ENCODE measurements at regions not wholly inside any gene's neighbourhood (a gene's known extent, or its start where the extent isn't known, plus 50 kb on each side); places are given as distances from the start of the nearest gene placed in this dataset.
"Not testable (repeated sequence)": the region's sequence is repeated elsewhere in the genome, so short reads cannot be mapped to it uniquely, and the experiment has no call there.

DNA sequence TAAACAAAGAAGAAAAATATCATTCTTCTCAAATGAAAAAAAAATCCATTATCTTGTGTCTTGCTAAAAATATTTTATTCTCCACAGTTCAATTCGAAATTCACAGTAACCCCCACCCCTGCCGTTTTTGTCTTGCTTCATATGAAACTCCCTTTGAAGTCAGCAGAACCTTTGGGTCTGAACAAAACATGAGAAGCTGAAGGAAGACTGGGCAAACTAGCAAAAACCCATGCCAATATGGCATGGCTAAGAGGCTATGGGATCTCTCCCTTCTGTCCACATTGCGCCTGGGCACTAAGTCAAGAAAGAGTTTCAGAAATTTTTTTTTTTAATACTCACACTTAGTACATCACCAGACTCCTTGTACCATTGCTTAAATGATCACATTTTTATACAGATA is 136.0 kb upstream of the SMIM31 start:
- DNase-seq = no peak

DNA sequence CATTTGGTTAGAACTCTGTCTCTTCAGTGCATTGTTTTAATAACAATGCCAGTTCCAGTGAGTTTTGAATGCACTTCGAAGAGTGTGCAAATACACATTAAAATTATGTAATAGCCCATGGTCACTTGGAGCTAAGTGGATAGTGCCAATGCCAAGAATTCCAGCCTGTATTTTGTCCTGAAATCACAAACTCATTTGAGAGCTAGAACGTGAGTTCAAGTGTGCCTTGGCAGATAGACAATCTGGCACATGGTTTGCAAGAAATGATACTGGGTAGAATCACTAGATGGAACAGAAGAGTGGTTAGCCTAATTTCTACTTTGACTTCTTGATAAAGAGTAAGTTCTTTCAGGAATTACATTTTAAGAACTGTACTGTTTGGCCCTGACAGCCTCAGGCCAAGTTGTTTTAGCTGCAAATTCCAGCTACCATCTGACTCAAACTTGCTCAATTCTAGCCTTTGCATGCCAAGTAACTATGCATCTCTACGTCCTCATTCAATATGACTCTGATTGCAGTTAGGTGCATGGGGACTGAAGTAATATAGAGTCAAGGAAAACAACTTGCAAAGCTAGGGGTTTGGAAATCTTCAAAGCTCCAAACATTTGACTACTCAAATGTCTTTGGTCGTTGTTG is 131.9 kb upstream of the SMIM31 start:
- no peak for DNase-seq

DNA sequence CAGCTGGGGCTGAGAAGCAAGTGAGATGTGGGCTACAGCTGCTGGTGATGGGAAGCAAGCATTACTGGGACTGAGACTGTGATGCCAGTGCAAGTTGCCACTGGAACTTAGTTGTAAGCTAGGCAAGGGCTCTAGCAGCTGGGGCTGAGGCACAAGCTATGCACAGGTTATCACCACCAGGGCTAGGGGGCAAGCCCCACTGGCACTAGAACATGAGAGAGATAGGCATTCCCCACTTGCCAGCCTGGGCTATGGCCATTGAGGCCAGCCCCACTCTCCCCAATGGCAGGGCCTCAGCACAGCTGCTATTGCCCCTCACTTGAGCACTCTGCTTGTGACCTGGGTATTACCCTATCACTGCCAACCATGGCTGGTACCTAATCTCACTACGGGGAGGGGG is 130.8 kb upstream of the SMIM31 start:
- no peak for DNase-seq

DNA sequence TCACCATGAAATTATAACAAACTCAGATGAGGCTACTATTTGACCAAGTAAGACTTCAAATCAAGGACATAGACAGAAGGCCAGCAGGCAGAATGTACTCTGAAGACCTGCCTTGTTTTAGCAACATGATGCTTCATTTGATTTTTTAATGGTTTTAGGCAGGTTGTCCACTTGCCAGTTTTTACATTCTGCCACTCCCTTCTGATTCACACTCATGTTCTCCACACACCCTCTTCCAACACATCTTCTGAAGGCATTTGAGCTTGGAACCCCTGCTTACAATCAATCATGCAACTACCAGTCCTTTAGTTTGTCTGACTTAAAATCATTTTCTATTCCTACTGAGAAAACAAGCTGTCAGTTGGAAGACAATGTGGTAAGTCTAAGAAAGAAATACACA is 114.9 kb upstream of the SMIM31 start:
- DNase-seq = no peak

DNA sequence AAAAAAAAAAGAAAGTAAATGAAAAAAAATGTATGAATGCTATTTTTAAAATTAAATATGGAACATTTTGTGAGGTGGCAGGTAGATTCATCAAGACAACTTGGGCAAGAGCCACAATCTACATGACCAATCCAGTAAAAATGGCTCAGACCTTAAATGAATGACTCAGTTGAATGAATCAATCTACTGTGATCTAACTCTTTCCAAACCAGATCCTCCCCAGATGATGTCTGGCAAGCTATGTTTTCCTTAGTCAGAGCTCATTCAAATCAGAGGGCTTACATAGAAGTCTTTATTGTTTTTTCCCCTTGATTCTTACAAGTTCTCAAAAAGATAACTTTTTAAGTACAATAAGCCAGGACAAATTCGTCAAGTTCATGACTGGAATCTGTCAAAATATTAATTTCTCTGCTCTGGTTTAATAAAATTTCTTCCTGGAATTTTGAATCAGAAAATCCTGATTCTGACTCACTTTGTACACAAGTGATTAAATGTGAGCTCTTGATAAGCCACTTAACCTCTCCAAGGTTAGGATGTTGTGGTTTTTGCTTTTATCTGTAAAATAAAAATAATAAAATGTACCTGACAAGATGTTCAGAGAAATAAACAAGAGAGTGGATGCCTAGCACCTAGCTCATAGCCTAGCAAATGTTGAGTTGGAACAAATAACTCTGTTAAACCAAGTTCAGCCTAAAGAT is 105.6 kb upstream of the SMIM31 start:
- DNase-seq = no peak

DNA sequence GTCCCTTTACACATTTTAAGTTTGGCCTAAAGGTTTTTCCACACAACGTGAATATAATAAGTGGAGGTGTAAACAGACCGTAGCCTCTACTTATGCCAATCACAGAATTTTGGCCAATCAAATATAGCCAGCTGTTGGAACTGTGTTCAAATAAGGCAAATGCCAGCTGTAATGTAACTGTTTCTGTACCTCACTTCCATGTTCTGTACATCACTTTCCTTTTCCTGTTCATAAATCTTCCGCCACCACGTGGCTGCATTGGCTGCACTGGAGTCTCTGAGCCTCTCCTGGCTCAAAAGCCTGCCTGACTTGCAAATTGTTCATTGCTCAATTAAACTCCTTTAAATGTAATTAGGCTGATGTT is 105.1 kb upstream of the SMIM31 start:
- DNase-seq = no peak

DNA sequence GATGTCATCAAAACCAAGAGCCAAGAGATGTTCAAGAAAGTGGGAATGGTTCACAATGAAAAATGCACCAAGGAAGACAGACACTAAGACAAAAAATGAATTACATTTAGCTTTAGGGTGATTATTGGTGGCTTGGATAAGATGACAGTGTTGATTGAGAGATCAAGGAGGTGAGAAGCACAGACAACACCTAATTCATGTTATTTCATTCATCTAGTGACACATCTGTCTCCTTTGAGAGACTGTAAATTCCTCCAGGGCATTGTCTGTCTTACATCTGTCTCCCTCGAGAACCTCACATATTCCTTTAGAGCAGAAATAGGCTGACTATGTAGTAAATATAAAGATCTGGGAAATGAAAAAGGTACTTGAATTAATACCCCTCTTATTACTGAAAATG is 94.2 kb upstream of the SMIM31 start:
- no peak for DNase-seq

DNA sequence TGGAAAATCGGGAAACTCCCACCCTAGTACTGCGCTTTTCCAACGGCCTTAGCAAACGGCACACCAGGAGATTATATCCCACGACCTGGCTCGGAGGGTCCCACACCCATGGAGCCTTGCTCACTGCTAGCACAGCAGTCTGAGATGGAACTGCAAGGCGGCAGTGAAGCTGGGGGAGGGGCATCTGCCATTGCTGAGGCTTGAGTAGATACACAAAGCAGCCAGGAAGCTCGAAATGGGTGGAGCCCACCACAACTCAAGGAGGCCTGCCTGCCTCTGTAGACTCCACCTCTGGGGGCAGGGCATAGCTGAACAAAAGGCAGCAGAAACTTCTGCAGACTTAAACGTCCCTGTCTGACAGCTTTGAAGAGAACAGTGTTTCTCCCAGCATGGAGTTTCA is 77.8 kb upstream of the SMIM31 start:
- DNase-seq = not testable (repeated sequence)

DNA sequence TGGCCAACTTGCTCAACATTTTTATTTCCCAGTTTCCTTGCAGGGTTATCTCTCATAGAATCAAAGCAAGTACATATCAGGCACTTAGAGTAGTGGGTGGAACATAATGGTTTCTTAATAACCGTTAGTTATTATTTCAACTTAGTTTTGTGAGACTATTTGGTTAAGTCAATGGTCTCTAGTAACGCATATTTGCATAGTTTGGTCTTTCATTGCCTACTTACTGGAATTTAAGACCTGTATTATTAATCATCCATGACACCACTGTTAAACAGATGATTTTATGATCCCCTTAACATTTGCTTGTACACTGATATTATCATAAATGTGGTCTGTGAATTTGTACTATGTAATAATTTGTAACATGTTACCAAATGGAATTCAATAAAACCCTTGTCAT is 70.9 kb upstream of the SMIM31 start:
- DNase-seq = no peak

DNA sequence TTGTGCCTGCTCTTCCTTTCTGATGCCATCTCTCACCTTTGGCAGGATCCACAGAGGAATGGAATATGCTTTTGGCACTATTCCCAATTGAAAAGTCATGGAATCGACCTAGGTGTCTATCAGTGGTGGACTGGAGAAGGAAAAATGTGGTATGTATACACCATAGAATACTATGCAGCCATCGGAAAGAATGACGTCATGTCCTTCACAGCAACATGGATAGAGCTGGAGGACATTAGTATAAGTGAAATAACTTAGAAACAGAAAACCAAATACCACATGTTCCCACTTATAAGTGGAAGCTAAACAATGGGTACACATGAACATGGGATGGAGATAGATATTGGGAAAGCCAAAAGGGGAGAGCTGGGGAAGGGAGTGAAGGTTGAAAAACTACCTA is 58.3 kb upstream of the SMIM31 start:
- DNase-seq = no peak

DNA sequence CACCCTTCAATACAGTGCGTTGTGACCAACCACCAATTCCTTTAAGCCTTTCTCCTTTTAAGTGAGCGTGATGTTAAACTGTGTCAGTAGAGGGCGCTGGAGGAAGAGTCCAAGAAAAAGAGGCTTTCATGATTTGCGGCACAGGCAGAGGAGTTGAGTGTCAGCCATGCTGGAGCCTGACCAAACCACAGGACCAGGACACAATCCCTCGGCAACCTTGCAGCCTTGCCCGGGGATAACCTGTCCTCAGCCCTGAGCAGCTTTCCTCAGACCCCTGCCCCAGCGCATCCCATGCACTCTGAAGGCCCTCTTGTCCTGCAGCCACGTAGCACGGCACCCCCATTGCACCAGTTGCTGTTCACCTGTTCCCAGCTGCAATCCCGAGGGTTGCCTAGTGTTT is 53.5 kb upstream of the SMIM31 start:
- no peak for DNase-seq

DNA sequence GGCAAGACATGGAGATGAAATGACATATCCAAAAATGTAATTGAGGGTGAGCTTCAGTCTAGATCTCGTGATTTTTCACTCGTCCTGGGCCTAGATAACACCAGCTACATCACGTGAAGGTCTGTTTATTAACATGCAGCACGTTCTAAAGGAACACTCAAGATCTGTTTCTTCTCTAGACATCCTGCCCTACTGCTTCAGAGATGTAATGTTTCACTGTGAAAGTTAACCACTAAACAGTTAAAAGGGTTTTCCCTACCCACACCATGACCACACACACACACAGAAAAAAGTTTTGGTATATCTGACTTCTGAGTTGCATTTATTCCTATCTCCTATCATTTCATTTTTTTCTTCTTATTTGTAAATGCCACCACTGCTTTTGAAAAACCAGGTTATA is 52.3 kb upstream of the SMIM31 start:
- DNase-seq = no peak

Data from NCI-H2029 (cell line).